Uterus (tissue), 3 donors: ENCODE measurements at regions not wholly inside any gene's neighbourhood (a gene's known extent, or its start where the extent isn't known, plus 50 kb on each side); places are given as distances from the start of the nearest gene placed in this dataset.
"Not testable (repeated sequence)": the region's sequence is repeated elsewhere in the genome, so short reads cannot be mapped to it uniquely, and the experiment has no call there.

Experiments
- DNase-seq, 2 donors: peaks; one replicate each; pipeline ENCODE4 v3.0.0-alpha.2; 2019 to 2020
- H3K27ac ChIP-seq, 2 donors: fragments of 200-600 bp; sonication (generic); 1 replicate in 1 of 2; 2 replicates in 1 of 2; pipeline ENCODE4 v1.5.1; 2016 to 2018
- H3K27me3 ChIP-seq, 2 donors: fragments of 200-600 bp; sonication (generic); one replicate each; pipeline ENCODE4 v1.5.1; 2018 to 2019; ENCODE audit warnings: control low read depth in 1 of 2
- H3K36me3 ChIP-seq, 2 donors: fragments of 200-600 bp; sonication (generic); one replicate each; pipeline ENCODE4 v1.5.1; 2019; ENCODE audit warnings: control low read depth in 1 of 2
- H3K4me1 ChIP-seq, 2 donors: fragments of 200-600 bp; sonication (generic); one replicate each; pipeline ENCODE4 v1.5.1; 2018 to 2019; ENCODE audit warnings: control low read depth in 1 of 2
- H3K4me3 ChIP-seq, 2 donors: fragments of 200-600 bp; sonication (generic); 1 replicate in 1 of 2; 2 replicates in 1 of 2; pipeline ENCODE4 v1.5.1; 2018 to 2019; ENCODE audit warnings: mild to moderate bottlenecking in 1 of 2
- H3K9me3 ChIP-seq, 2 donors: fragments of 200-600 bp; sonication (generic); one replicate each; pipeline ENCODE4 v1.5.1; 2019; ENCODE audit warnings: control low read depth in 1 of 2
- POLR2A ChIP-seq, 2 donors: fragments of 450-650 bp; IDR thresholded peaks; one replicate each; pipeline ENCODE4 v1.6.1; 2016; ENCODE audit warnings: antibody characterized with exemption in 2 of 2, mild to moderate bottlenecking in 1 of 2, moderate library complexity in 1 of 2
- intact Hi-C: fragments of 100-400 bp; cut with DNase I; formaldehyde crosslinking; loops from one replicate; pipeline ENCODE4 v1.15.1; 2023; ENCODE audit warnings: low total_unique reads
- TF ChIP-seq, protein P1 (sequence below), 4 experiments: fragments of 200-600 bp in 2 of 4; fragments of 450-650 bp in 2 of 4; sonication (generic) in 2 of 4; IDR thresholded peaks; one replicate each; pipeline ENCODE4 v1.5.1; 2016 to 2019; ENCODE audit warnings: antibody characterized with exemption in 4 of 4, mild to moderate bottlenecking in 2 of 4, moderate library complexity in 1 of 4
- donor health status: DM: yes; HTN: yes; CAD: no.

GRCh38 chr13:87810391-87810801, 139.2 kb downstream of the SLITRK5 start:
- no peak for TF ChIP-seq POLR2A (IDR thresholded peaks at IDR 0.05)
- TF ChIP-seq, protein P1, sequence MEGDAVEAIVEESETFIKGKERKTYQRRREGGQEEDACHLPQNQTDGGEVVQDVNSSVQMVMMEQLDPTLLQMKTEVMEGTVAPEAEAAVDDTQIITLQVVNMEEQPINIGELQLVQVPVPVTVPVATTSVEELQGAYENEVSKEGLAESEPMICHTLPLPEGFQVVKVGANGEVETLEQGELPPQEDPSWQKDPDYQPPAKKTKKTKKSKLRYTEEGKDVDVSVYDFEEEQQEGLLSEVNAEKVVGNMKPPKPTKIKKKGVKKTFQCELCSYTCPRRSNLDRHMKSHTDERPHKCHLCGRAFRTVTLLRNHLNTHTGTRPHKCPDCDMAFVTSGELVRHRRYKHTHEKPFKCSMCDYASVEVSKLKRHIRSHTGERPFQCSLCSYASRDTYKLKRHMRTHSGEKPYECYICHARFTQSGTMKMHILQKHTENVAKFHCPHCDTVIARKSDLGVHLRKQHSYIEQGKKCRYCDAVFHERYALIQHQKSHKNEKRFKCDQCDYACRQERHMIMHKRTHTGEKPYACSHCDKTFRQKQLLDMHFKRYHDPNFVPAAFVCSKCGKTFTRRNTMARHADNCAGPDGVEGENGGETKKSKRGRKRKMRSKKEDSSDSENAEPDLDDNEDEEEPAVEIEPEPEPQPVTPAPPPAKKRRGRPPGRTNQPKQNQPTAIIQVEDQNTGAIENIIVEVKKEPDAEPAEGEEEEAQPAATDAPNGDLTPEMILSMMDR (IDR thresholded peaks at IDR 0.05): no peak
- Histone ChIP-seq H3K27me3 (no peaks in the 10 kb centered on the region), H3K27ac (no peak overlapping the region), H3K9me3 (no peaks in the 10 kb centered on the region), H3K36me3 (no peaks in the 10 kb centered on the region), H3K4me3 (no peak overlapping the region), H3K4me1 (no peaks in the 10 kb centered on the region)
- intact Hi-C loops: no loop called here
- DNase-seq: no peak

GRCh38 chr13:87810920-87811344, 139.8 kb downstream of the SLITRK5 start:
- intact Hi-C loops: no loop called here
- no peaks in the 10 kb centered on the region for H3K4me1 ChIP-seq

DNA sequence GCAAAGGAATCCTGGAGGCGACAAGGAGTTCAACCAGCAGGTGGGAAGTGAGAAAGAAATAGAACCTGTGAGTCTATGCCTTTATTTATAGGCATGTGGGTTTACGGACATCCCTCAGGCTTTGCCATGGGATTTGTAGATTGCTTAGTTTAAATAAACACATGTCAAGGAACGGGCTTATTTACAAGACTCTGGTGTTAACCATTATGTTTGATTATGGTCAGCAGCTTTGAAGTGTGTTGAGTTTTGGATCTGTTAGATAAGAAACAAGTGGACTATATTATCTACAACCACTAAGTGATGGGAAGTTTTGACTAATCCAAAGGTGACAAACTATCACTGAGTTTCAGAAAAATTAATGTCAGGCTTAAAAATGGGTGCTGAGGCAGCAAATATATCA, 143.2 kb downstream of the SLITRK5 start:
- intact Hi-C loops: no loop called here
- Histone ChIP-seq H3K4me3 (no peak overlapping the region), H3K4me1 (no peaks in the 10 kb centered on the region), H3K9me3 (no peaks in the 10 kb centered on the region), H3K27ac (no peak overlapping the region), H3K36me3 (no peaks in the 10 kb centered on the region), H3K27me3 (no peaks in the 10 kb centered on the region)
- no peak for TF ChIP-seq POLR2A (IDR thresholded peaks at IDR 0.05)
- TF ChIP-seq, protein P1 (IDR thresholded peaks at IDR 0.05): no peak
- no peak for DNase-seq

More at GRCh38 chr13:87810920-87811344, 139.8 kb downstream of the SLITRK5 start:
- H3K27ac ChIP-seq: no peak overlapping the region
- no peaks in the 10 kb centered on the region for H3K27me3 ChIP-seq
- H3K36me3 ChIP-seq: no peaks in the 10 kb centered on the region
- no peak for DNase-seq
- H3K9me3 ChIP-seq: no peaks in the 10 kb centered on the region
- TF ChIP-seq, protein P1 (IDR thresholded peaks at IDR 0.05): no peak
- TF ChIP-seq POLR2A (IDR thresholded peaks at IDR 0.05): no peak
- H3K4me3 ChIP-seq: no peak overlapping the region

- TF ChIP-seq, protein P1 (IDR thresholded peaks at IDR 0.05): no peak
- TF ChIP-seq POLR2A (IDR thresholded peaks at IDR 0.05): no peak
- H3K4me3 ChIP-seq: no peak overlapping the region
- no peak for DNase-seq
- no peaks in the 10 kb centered on the region for H3K9me3 ChIP-seq
- no peaks in the 10 kb centered on the region for H3K27me3 ChIP-seq
- H3K27ac ChIP-seq: no peak overlapping the region
- no peaks in the 10 kb centered on the region for H3K4me1 ChIP-seq
- no peaks in the 10 kb centered on the region for H3K36me3 ChIP-seq
- intact Hi-C loops: no loop called here
Measured at GRCh38 chr13:87820241-87820640, 149.1 kb downstream of the SLITRK5 start.

- H3K4me1 ChIP-seq: no peaks in the 10 kb centered on the region
- DNase-seq: no peak
- intact Hi-C loops: no loop called here
- TF ChIP-seq POLR2A (IDR thresholded peaks at IDR 0.05): no peak
- TF ChIP-seq, protein P1 (IDR thresholded peaks at IDR 0.05): no peak
- no peak overlapping the region for H3K4me3 ChIP-seq
- H3K9me3 ChIP-seq: no peaks in the 10 kb centered on the region
- no peaks in the 10 kb centered on the region for H3K27me3 ChIP-seq
- H3K27ac ChIP-seq: no peak overlapping the region
- H3K36me3 ChIP-seq: no peaks in the 10 kb centered on the region
Measured at GRCh38 chr13:87821512-87821911, 150.3 kb downstream of the SLITRK5 start.

DNA sequence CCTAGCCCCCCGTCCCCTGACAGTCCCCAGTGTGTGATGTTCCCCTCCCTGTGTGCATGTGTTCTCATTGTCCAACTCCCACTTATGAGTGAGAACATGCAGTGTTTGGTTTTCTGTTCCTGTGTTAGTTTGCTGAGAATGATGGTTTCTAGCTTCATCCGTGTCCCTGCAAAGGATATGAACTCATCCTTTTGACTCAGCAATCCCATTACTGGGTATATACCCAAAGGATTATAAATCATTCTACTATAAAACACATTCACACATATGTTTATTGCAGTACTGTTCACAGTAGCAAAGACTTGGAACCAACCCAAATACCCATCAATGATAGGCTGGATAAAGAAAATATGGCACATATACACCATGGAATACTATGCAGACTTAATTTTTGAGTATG, 155.1 kb downstream of the SLITRK5 start:
- H3K4me3 ChIP-seq, H3K36me3 ChIP-seq, H3K27me3 ChIP-seq, H3K4me1 ChIP-seq, DNase-seq, H3K27ac ChIP-seq, intact Hi-C loops, H3K9me3 ChIP-seq: not testable (repeated sequence)
